Tibial nerve (tissue), 4 donors: ENCODE measurements at regions not wholly inside any gene's neighbourhood (a gene's known extent, or its start where the extent isn't known, plus 50 kb on each side); places are given as distances from the start of the nearest gene placed in this dataset.

Source experiments
- CTCF ChIP-seq, 5 experiments: fragments of 200-600 bp in 3 of 5; fragments of 450-650 bp in 2 of 5; sonication (generic) in 3 of 5; IDR thresholded peaks; one replicate each; pipeline ENCODE4 v1.5.1; 2016 to 2019; ENCODE audit warnings: antibody characterized with exemption in 5 of 5, mild to moderate bottlenecking in 3 of 5, moderate library complexity in 2 of 5
- EP300 ChIP-seq, 2 donors: sonication (generic); formaldehyde crosslinking; IDR thresholded peaks; one replicate each; pipeline ENCODE4 v1.6.1; 2017; ENCODE audit warnings: antibody characterized with exemption in 2 of 2, mild to moderate bottlenecking in 1 of 2
- POLR2A ChIP-seq, 2 donors: fragments of 450-650 bp; IDR thresholded peaks; one replicate each; pipeline ENCODE4 v1.6.1; 2017; ENCODE audit warnings: antibody characterized with exemption in 2 of 2, mild to moderate bottlenecking in 2 of 2, moderate library complexity in 2 of 2

GRCh38 chr5:44178414-44178813 is 210.8 kb downstream of the FGF10 start:
- TF ChIP-seq EP300 (IDR thresholded peaks at IDR 0.05) (no peak), CTCF (IDR thresholded peaks at IDR 0.05) (no peak), POLR2A (IDR thresholded peaks at IDR 0.05) (no peak)
